H1 (cell line): ENCODE measurements at regions not wholly inside any gene's neighbourhood (a gene's known extent, or its start where the extent isn't known, plus 50 kb on each side); places are given as distances from the start of the nearest gene placed in this dataset.

Experiments used
- CHD2 ChIP-seq: IDR thresholded peaks from 2 replicates; pipeline ENCODE4 v1.6.1; 2012; ENCODE audit warnings: low read length, improper control_type of control experiment
- CTCF ChIP-seq, 3 experiments: IDR thresholded peaks; 1 replicate in 2 of 3; 2 replicates in 1 of 3; pipeline versions ENCODE4 v1.5.1 to v1.6.1; 2011; ENCODE audit warnings: low read length in 3 of 3, mild to moderate bottlenecking in 3 of 3, inconsistent platforms in 2 of 3, low read depth in 1 of 3, moderate library complexity in 1 of 3; ENCODE audit not compliant: insufficient read depth in 1 of 3; ENCODE audit errors: control extremely low read depth in 1 of 3
- POLR2A ChIP-seq, 2 experiments: IDR thresholded peaks; 1 replicate in 1 of 2; 2 replicates in 1 of 2; pipeline ENCODE4 v1.6.1; 2011; ENCODE audit warnings: low read depth in 2 of 2, low read length in 2 of 2, mild to moderate bottlenecking in 2 of 2; ENCODE audit errors: control extremely low read depth in 1 of 2
- TBP ChIP-seq: IDR thresholded peaks from 2 replicates; pipeline ENCODE4 v1.6.1; 2011; ENCODE audit warnings: low read depth, low read length, improper control_type of control experiment
- TF ChIP-seq, protein P1 (sequence below): IDR thresholded peaks from 2 replicates; pipeline ENCODE4 v1.6.1; 2012; ENCODE audit warnings: low read length, inconsistent platforms

- no peak for TF ChIP-seq CTCF (IDR thresholded peaks at IDR 0.05; ENCODE audit: control extremely low read depth in 1 of 3, insufficient read depth in 1 of 3, low read depth in 1 of 3, low read length in 3 of 3)
- no peak for TF ChIP-seq CHD2
- TF ChIP-seq POLR2A (IDR thresholded peaks at IDR 0.05; ENCODE audit: control extremely low read depth in 1 of 2, low read depth in 2 of 2, low read length in 2 of 2) = no peak
- no peak for TF ChIP-seq TBP
- TF ChIP-seq, protein P1, sequence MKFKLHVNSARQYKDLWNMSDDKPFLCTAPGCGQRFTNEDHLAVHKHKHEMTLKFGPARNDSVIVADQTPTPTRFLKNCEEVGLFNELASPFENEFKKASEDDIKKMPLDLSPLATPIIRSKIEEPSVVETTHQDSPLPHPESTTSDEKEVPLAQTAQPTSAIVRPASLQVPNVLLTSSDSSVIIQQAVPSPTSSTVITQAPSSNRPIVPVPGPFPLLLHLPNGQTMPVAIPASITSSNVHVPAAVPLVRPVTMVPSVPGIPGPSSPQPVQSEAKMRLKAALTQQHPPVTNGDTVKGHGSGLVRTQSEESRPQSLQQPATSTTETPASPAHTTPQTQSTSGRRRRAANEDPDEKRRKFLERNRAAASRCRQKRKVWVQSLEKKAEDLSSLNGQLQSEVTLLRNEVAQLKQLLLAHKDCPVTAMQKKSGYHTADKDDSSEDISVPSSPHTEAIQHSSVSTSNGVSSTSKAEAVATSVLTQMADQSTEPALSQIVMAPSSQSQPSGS = no peak
These were observed 211.7 kb downstream of the SNCAIP start for GRCh38 chr5:122523776-122524175.
